ENCODE measurements at regions not wholly inside any gene's neighbourhood (a gene's known extent, or its start where the extent isn't known, plus 50 kb on each side); places are given as distances from the start of the nearest gene placed in this dataset.

DNA sequence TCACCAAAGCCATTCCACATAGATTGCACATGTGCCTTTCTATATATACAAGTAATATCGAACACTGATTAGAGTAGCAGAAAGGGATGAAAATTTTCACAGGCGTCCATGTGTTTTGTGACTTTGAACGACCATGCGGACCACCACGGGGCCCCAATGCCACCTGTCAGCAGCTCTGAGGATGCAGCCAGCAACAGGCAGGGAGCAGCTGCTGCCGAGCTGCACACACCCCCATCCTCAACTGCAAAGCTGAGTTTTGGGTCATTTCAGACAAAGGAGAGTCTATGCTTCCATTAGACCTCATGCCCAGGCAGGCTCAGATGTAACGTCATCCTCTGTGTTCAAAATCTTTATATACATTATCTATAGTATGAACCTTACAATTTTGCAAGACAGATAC, 503.8 kb downstream of the IRX1 start:
- TF ChIP-seq, protein P1, sequence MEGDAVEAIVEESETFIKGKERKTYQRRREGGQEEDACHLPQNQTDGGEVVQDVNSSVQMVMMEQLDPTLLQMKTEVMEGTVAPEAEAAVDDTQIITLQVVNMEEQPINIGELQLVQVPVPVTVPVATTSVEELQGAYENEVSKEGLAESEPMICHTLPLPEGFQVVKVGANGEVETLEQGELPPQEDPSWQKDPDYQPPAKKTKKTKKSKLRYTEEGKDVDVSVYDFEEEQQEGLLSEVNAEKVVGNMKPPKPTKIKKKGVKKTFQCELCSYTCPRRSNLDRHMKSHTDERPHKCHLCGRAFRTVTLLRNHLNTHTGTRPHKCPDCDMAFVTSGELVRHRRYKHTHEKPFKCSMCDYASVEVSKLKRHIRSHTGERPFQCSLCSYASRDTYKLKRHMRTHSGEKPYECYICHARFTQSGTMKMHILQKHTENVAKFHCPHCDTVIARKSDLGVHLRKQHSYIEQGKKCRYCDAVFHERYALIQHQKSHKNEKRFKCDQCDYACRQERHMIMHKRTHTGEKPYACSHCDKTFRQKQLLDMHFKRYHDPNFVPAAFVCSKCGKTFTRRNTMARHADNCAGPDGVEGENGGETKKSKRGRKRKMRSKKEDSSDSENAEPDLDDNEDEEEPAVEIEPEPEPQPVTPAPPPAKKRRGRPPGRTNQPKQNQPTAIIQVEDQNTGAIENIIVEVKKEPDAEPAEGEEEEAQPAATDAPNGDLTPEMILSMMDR (IDR thresholded peaks at IDR 0.05) = no peak
- TF ChIP-seq POLR2A (IDR thresholded peaks at IDR 0.05) = no peak
